ENCODE measurements at regions not wholly inside any gene's neighbourhood (a gene's known extent, or its start where the extent isn't known, plus 50 kb on each side); places are given as distances from the start of the nearest gene placed in this dataset.

DNA sequence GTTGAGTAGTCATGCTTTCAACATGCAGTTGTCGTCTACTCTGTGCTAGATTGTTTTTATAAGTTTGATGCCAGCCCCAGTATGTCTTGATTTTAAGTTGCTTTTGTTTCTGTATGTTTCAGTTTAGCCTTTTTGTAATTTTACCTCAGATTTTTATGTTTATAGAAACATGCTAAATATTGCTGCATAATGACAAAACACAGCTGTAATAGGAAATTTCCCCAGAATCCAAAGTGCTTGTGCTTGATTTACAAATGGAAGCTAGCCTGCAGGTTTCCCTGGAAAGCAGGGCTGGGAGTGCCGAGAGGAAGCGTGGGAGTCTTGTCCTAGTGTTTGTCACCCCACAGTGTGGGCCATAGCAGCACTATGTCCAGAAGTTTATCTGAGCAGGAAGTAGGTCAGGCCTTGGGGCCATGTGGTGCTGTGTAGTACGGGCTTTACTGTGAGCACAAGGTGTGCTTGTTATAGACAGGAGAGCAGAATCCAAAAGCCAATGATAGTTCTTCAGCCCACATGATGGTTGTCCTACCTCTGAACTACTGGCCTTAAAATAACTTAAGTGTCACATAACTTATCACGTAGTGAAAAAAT, 100.0 kb upstream of the NREP start:
- TF ChIP-seq, protein P1, sequence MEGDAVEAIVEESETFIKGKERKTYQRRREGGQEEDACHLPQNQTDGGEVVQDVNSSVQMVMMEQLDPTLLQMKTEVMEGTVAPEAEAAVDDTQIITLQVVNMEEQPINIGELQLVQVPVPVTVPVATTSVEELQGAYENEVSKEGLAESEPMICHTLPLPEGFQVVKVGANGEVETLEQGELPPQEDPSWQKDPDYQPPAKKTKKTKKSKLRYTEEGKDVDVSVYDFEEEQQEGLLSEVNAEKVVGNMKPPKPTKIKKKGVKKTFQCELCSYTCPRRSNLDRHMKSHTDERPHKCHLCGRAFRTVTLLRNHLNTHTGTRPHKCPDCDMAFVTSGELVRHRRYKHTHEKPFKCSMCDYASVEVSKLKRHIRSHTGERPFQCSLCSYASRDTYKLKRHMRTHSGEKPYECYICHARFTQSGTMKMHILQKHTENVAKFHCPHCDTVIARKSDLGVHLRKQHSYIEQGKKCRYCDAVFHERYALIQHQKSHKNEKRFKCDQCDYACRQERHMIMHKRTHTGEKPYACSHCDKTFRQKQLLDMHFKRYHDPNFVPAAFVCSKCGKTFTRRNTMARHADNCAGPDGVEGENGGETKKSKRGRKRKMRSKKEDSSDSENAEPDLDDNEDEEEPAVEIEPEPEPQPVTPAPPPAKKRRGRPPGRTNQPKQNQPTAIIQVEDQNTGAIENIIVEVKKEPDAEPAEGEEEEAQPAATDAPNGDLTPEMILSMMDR (IDR thresholded peaks at IDR 0.05), result no peak
- TF ChIP-seq POLR2A (IDR thresholded peaks at IDR 0.05), result no peak
